ENCODE measurements at regions not wholly inside any gene's neighbourhood (a gene's known extent, or its start where the extent isn't known, plus 50 kb on each side); places are given as distances from the start of the nearest gene placed in this dataset.
"Not testable (repeated sequence)": the region's sequence is repeated elsewhere in the genome, so short reads cannot be mapped to it uniquely, and the experiment has no call there.

DNA sequence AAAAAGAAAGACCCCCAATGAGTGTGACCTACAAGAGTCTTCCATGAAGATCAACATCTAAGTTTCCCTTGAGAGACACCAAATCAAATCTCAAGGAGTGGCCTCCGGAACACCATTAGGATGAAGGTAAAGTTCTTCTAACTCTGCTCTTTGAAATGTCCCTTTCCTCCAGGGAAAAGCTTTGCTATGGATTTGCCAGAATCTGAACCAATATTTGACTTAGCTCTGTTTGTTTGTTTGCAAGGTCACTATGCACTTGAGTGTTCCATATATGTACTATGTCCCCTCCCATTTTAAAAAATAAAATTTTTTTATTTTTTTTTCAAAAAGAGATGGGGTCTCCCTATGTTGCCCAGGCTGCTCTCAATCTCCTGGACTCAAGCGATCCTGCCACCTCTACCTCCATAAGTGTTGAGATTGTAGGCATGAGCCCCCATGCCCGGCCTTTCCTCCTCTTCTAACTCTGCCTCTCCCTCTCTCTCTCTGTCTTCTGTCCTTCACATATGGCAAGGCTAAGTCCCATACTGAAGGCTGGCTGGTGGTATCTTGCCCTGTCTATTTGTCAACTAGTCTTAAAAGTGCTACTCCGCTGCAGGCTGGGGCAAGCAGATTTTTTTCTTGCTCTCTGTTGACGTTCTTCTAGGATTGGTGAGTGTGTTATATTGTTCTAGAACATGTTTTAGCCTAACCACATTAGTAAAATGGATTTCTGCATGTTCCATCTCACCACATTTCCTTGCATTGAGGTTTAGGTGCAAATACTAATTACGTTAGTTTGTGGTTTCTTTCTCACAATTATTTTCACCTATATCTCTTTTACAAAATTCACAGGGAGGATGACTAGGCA, 276.7 kb upstream of the DYNLRB2 start:
- no peak overlapping the region for H3K27ac ChIP-seq (ENCODE audit: insufficient read depth, low read depth, low read length, poor library complexity, severe bottlenecking)
- 95 to 97% methylated on average over 5 to 6 of the region's 6 CpGs for WGBS, 2 experiments
- no peaks in the 10 kb centered on the region for H3K27me3 ChIP-seq (ENCODE audit: control insufficient read depth, insufficient read depth, low read length, poor library complexity, severe bottlenecking)
- no peaks in the 10 kb centered on the region for H3K9me3 ChIP-seq (ENCODE audit: control insufficient read depth, low read length)
- no peak overlapping the region for H3K4me3 ChIP-seq (ENCODE audit: insufficient read depth, low read depth, low read length)
- peaks cover 6% of the 10 kb centered on the region for H3K4me1 ChIP-seq (ENCODE audit: control insufficient read depth, insufficient read depth, low read length)
- H3K36me3 ChIP-seq (ENCODE audit: control insufficient read depth, insufficient read depth, low read length) = no peaks in the 10 kb centered on the region

DNA sequence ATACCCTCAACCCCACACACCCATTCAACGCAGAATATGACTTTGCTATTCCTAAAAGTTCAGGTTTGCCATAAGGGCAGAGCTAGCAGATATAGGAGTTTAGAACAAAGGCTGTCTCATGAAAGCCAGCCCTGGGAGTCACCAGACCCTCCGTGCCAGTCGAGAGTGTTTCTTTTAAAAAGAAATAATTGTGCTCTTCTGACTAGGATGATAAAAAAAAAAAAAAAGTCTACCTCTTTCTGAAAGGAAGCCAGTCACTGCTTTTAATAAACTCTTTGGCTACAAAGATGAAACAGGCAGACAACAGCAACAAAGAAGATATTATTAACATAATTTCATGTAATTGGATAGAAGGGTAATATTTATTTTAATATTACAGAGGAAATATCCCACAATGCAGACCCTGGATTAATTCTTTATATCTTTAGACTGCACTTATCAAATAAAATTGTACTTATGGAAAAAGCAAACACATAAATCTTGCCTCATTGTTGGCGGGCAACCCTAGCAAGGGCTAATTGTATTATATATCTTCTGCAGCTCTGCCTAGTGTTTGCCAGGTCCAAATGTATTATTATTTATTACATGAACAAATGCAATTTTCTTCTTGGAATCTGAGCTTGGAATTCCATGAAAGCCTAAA, 277.5 kb upstream of the DYNLRB2 start:
- WGBS, 2 experiments = 89 to 90% methylated on average over 3 to 4 of the region's 4 CpGs
- Histone ChIP-seq H3K27me3 (ENCODE audit: control insufficient read depth, insufficient read depth, low read length, poor library complexity, severe bottlenecking) (no peaks in the 10 kb centered on the region), H3K36me3 (ENCODE audit: control insufficient read depth, insufficient read depth, low read length) (no peaks in the 10 kb centered on the region), H3K27ac (ENCODE audit: insufficient read depth, low read depth, low read length, poor library complexity, severe bottlenecking) (no peak overlapping the region), H3K4me3 (ENCODE audit: insufficient read depth, low read depth, low read length) (no peak overlapping the region), H3K9me3 (ENCODE audit: control insufficient read depth, low read length) (no peaks in the 10 kb centered on the region), H3K4me1 (ENCODE audit: control insufficient read depth, insufficient read depth, low read length) (peaks cover 10% of the 10 kb centered on the region)

DNA sequence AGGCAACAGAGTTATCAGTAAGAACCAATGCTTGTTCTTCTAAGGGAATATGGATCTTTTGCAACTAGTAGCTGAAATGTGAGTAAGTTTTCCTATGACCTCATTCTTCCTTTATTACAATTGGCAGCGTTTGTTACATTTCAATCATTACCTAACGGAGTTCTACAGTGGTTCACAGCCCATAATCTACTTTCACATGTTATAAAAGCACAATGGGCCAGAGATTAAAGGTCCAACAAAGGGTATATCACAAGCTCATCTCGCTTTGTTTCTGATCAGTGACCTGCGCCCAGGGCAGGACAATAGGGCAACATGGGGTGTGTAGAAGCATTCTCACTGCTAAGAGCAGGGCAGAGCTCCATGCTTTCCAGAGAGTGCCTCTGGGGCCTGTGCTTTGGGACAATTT, 279.9 kb upstream of the DYNLRB2 start:
- H3K27ac ChIP-seq (ENCODE audit: insufficient read depth, low read depth, low read length, poor library complexity, severe bottlenecking) = peak overlapping the region; percentile 57
- H3K4me3 ChIP-seq (ENCODE audit: insufficient read depth, low read depth, low read length) = no peak overlapping the region
- H3K9me3 ChIP-seq (ENCODE audit: control insufficient read depth, low read length) = no peaks in the 10 kb centered on the region
- no peaks in the 10 kb centered on the region for H3K27me3 ChIP-seq (ENCODE audit: control insufficient read depth, insufficient read depth, low read length, poor library complexity, severe bottlenecking)
- WGBS, 2 experiments = 70 to 80% methylated on average over 4 of the region's 4 CpGs
- H3K4me1 ChIP-seq (ENCODE audit: control insufficient read depth, insufficient read depth, low read length) = peaks cover 10% of the 10 kb centered on the region
- H3K36me3 ChIP-seq (ENCODE audit: control insufficient read depth, insufficient read depth, low read length) = no peaks in the 10 kb centered on the region

- 80 to 81% methylated on average over 6 of the region's 6 CpGs for WGBS, 2 experiments
- H3K27me3 ChIP-seq (ENCODE audit: control insufficient read depth, insufficient read depth, low read length, poor library complexity, severe bottlenecking) = no peaks in the 10 kb centered on the region
- H3K36me3 ChIP-seq (ENCODE audit: control insufficient read depth, insufficient read depth, low read length) = no peaks in the 10 kb centered on the region
- no peaks in the 10 kb centered on the region for H3K9me3 ChIP-seq (ENCODE audit: control insufficient read depth, low read length)
- H3K27ac ChIP-seq (ENCODE audit: insufficient read depth, low read depth, low read length, poor library complexity, severe bottlenecking) = no peak overlapping the region
- peaks cover 10% of the 10 kb centered on the region for H3K4me1 ChIP-seq (ENCODE audit: control insufficient read depth, insufficient read depth, low read length)
- H3K4me3 ChIP-seq (ENCODE audit: insufficient read depth, low read depth, low read length) = no peak overlapping the region
Measured at GRCh38 chr16:80259290-80259805, 281.4 kb upstream of the DYNLRB2 start.

GRCh38 chr16:80258407-80258806, 282.4 kb upstream of the DYNLRB2 start:
- WGBS, 2 experiments = 93 to 99% methylated on average over 3 of the region's 3 CpGs
- Histone ChIP-seq H3K27ac (ENCODE audit: insufficient read depth, low read depth, low read length, poor library complexity, severe bottlenecking) (no peak overlapping the region), H3K36me3 (ENCODE audit: control insufficient read depth, insufficient read depth, low read length) (no peaks in the 10 kb centered on the region), H3K4me3 (ENCODE audit: insufficient read depth, low read depth, low read length) (no peak overlapping the region), H3K27me3 (ENCODE audit: control insufficient read depth, insufficient read depth, low read length, poor library complexity, severe bottlenecking) (no peaks in the 10 kb centered on the region), H3K9me3 (ENCODE audit: control insufficient read depth, low read length) (no peaks in the 10 kb centered on the region), H3K4me1 (ENCODE audit: control insufficient read depth, insufficient read depth, low read length) (peaks cover 10% of the 10 kb centered on the region)

- 90 to 95% methylated on average over 4 of the region's 4 CpGs for WGBS, 2 experiments
- Histone ChIP-seq H3K4me3 (ENCODE audit: insufficient read depth, low read depth, low read length) (no peak overlapping the region), H3K27me3 (ENCODE audit: control insufficient read depth, insufficient read depth, low read length, poor library complexity, severe bottlenecking) (no peaks in the 10 kb centered on the region), H3K36me3 (ENCODE audit: control insufficient read depth, insufficient read depth, low read length) (no peaks in the 10 kb centered on the region), H3K9me3 (ENCODE audit: control insufficient read depth, low read length) (no peaks in the 10 kb centered on the region), H3K27ac (ENCODE audit: insufficient read depth, low read depth, low read length, poor library complexity, severe bottlenecking) (no peak overlapping the region), H3K4me1 (ENCODE audit: control insufficient read depth, insufficient read depth, low read length) (peaks cover 4% of the 10 kb centered on the region)
Measured at GRCh38 chr16:80254970-80255369, 285.8 kb upstream of the DYNLRB2 start.

GRCh38 chr16:80253741-80254140, 287.1 kb upstream of the DYNLRB2 start:
- Histone ChIP-seq H3K9me3 (ENCODE audit: control insufficient read depth, low read length) (no peaks in the 10 kb centered on the region), H3K4me1 (ENCODE audit: control insufficient read depth, insufficient read depth, low read length) (peaks cover 4% of the 10 kb centered on the region)
- WGBS, 2 experiments = 94 to 95% methylated on average over 5 of the region's 5 CpGs

DNA sequence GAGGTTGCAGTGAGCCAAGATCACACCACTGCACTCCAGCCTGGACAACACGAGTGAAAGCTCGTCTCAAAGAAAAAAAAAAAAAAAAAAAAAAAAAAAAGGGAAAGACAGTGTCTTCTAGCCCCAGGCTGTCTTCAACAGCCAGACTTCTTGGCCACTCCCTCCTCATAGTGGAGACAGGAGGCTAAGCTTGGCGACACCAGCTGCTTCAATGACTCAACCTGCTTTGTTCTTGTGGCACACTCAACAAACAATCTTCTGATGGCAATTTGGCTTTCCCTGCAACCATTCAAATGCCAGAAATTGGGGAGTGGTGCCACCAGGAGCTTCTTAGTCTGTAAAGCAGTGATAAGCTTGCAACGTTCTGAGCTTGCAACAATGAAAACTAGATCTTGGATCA, 290.4 kb upstream of the DYNLRB2 start:
- no peak overlapping the region for H3K4me3 ChIP-seq (ENCODE audit: insufficient read depth, low read depth, low read length)
- WGBS, 2 experiments = 86 to 88% methylated on average over 4 of the region's 4 CpGs
- H3K9me3 ChIP-seq (ENCODE audit: control insufficient read depth, low read length) = no peaks in the 10 kb centered on the region
- H3K4me1 ChIP-seq (ENCODE audit: control insufficient read depth, insufficient read depth, low read length) = no peaks in the 10 kb centered on the region
- H3K27ac ChIP-seq (ENCODE audit: insufficient read depth, low read depth, low read length, poor library complexity, severe bottlenecking) = no peak overlapping the region
- H3K27me3 ChIP-seq (ENCODE audit: control insufficient read depth, insufficient read depth, low read length, poor library complexity, severe bottlenecking) = no peaks in the 10 kb centered on the region
- no peaks in the 10 kb centered on the region for H3K36me3 ChIP-seq (ENCODE audit: control insufficient read depth, insufficient read depth, low read length)

More at GRCh38 chr16:80253741-80254140, 287.1 kb upstream of the DYNLRB2 start:
- Histone ChIP-seq H3K4me3 (ENCODE audit: insufficient read depth, low read depth, low read length) (no peak overlapping the region), H3K27me3 (ENCODE audit: control insufficient read depth, insufficient read depth, low read length, poor library complexity, severe bottlenecking) (no peaks in the 10 kb centered on the region), H3K36me3 (ENCODE audit: control insufficient read depth, insufficient read depth, low read length) (no peaks in the 10 kb centered on the region), H3K27ac (ENCODE audit: insufficient read depth, low read depth, low read length, poor library complexity, severe bottlenecking) (no peak overlapping the region)

GRCh38 chr16:80243303-80243702, 297.5 kb upstream of the DYNLRB2 start:
- not testable (repeated sequence) for H3K4me1 ChIP-seq (ENCODE audit: control insufficient read depth, insufficient read depth, low read length); H3K27me3 ChIP-seq (ENCODE audit: control insufficient read depth, insufficient read depth, low read length, poor library complexity, severe bottlenecking); H3K27ac ChIP-seq (ENCODE audit: insufficient read depth, low read depth, low read length, poor library complexity, severe bottlenecking); H3K36me3 ChIP-seq (ENCODE audit: control insufficient read depth, insufficient read depth, low read length); H3K9me3 ChIP-seq (ENCODE audit: control insufficient read depth, low read length); H3K4me3 ChIP-seq (ENCODE audit: insufficient read depth, low read depth, low read length)
- WGBS, 2 experiments = 88% methylated on average over 11 of the region's 30 CpGs; no CpG with 5 or more reads in 1 of the 2 experiments

DNA sequence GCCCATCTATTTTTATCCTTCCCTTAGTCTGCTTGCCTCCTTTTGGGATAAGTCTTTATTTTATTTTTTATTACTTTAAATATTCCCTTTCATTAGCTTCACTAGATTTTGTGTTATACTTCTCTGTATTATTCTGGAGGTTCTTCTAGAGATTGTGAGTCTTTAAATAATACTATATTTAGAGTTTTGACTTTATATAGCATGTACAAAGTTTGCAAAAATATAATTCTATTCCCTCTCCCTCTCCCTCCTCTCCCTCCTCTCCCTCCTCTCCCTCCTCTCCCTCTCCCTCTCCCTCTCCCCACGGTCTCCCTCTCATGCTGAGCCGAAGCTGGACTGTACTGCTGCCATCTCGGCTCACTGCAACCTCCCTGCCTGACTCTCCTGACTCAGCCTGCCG, 298.5 kb upstream of the DYNLRB2 start:
- not testable (repeated sequence) for H3K9me3 ChIP-seq (ENCODE audit: control insufficient read depth, low read length); H3K36me3 ChIP-seq (ENCODE audit: control insufficient read depth, insufficient read depth, low read length); H3K27ac ChIP-seq (ENCODE audit: insufficient read depth, low read depth, low read length, poor library complexity, severe bottlenecking); H3K4me3 ChIP-seq (ENCODE audit: insufficient read depth, low read depth, low read length); H3K27me3 ChIP-seq (ENCODE audit: control insufficient read depth, insufficient read depth, low read length, poor library complexity, severe bottlenecking); H3K4me1 ChIP-seq (ENCODE audit: control insufficient read depth, insufficient read depth, low read length)
- 90 to 100% methylated on average over 2 of the region's 4 CpGs for WGBS, 2 experiments
